ENCODE measurements at regions not wholly inside any gene's neighbourhood (a gene's known extent, or its start where the extent isn't known, plus 50 kb on each side); places are given as distances from the start of the nearest gene placed in this dataset.
"Not testable (repeated sequence)": the region's sequence is repeated elsewhere in the genome, so short reads cannot be mapped to it uniquely, and the experiment has no call there.

DNA sequence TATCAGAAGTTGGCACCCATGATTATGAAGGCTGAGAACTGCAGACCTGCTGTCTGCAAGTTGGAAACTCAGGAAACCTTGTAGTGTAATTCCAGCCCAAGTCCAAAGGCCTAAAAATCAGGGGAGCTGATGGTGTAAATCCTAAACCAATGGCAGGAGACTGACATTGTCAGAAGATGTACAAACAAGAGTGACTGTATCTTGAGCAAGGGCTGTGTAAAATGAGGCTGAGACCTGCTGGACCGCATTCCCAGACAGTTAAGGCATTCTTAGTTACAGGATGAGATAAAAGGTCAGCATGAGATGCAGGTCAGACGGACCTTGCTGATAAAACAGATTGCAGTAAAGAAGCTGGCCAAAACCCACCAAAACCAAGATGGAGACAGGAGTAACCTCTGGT is 147.7 kb downstream of the COG6 start:
- DNase-seq (ENCODE audit: low read depth) = no peak

DNA sequence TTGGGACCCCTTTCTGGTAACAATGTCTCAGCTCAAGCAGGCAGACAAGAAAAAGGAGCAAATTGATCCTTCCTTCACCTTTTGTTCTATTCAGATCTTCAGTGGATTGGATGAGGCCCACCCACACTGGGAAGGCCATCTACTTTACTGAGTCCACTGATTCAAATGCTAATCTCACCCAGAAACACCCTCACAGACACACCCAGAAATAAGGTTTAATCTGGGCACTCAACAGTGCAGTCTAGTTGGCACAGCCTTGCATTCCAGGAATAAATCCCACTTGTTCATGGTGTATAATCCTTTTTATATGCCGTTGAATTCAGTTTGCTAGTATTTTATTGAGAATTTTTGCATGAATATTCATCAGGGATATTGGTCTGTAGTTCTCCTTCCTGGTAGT is 148.4 kb downstream of the COG6 start:
- no peak for DNase-seq (ENCODE audit: low read depth)

DNA sequence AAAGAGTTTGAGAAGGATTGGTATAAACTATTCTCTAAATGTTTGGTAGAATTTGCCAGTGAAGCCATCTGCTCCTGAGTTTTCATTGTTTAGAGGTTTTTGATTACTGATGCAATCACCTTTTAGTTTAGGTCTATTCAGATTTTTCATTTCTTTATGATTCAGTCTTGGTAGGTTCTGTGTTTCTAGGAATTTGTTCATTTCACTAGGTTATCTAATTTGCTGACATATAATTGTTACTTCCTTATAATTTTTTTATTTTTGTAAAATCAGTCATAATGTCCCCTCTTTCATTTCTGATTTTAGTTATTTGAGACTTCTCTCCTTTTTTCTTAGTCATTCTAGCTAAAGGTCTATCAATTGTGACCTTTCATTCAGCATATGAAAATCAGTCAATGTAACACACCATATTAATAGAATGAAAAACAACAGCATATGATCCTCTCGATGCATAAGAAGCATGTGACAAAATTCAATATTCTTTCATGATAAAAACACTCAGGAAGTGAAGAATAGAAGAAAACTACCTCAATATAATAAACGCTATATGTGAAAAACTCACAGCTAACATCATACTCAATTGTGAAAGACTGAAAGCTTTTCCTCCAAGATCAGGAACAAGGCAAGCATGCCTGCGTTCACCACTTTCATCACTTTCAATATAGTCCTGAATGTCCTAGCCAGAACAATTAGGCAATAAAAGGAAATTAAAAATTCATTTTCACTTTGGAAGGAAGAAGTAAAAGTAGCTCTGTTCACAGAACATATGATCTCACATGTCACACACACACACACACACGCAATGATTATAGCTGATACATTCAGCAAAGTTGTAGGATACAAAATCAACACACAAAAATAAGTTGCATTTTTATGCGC is 149.1 kb downstream of the COG6 start:
- no peak for DNase-seq (ENCODE audit: low read depth)

DNA sequence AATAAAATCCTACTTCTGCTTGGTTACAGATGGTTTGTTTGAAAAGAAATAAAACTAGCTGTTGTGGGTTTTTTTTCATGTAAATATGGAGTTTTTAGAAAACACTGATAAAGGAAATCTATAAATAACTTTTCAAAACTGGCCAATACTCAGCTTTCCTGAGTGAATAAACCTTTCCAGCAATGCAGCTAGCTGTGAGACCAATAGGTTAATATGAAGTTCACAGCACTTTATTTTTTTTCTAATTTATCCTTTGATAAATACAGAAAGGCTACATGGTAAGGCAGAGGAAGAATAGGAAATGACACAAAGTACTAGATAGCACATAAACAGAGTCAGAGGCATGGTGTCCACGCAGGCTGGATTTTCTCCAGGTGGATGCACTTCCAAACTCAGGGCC is 154.0 kb downstream of the COG6 start:
- DNase-seq (ENCODE audit: low read depth) = no peak

DNA sequence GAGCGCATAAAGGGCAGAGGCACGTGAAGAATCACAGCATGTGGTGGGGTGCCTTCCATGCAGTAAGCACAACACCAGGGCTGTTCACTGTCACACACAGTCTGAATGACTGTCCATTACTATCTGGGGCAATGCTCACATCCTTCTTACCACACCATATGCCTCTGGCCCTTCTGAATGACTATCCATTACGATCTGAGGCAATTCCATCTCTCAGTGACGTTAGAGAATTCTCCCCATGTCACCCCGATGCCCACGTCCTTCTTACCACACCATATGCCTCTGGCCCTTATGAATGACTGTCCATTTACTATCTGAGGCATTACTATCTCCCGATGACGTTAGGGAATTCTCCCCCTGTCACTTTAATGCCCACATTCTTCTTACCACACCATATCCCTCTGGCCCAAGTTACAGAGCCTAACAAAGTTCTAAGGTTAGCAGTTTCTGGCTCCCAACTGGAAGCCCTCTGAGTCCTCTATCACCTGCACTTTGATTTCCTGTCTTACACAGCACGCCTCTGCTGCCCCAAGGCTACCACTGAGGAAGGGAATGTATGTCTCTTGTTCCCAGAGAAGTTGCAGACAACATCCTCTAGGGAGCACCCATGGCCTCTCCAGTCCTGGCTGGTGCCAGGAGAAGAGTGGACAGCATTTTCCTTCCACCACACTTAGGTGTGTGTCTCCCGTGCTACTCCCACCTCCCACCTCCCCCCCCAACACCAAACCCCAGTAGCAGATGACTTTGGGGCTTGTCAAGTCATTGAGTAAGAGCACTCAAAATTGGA is 154.8 kb downstream of the COG6 start:
- DNase-seq (ENCODE audit: low read depth) = no peak

DNA sequence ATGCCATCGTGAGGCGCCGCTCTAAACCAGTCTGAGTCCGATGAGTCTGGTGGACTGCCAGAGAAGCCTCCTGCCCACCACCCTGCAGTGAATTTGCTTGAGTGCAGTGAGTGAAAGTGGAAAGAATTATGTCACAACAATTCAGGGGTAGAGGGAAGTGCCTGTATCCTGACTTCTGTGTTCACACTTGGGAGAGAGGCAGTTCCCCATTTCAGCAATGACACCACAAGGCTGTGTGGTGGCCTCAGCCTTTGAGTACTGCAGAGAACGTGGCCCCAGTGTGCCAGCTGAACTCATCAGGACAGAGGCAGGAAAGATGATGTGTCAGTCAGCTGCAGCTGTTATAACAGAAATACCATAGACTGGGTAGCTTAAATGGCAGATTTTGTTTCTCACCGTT is 155.6 kb downstream of the COG6 start:
- no peak for DNase-seq (ENCODE audit: low read depth)

DNA sequence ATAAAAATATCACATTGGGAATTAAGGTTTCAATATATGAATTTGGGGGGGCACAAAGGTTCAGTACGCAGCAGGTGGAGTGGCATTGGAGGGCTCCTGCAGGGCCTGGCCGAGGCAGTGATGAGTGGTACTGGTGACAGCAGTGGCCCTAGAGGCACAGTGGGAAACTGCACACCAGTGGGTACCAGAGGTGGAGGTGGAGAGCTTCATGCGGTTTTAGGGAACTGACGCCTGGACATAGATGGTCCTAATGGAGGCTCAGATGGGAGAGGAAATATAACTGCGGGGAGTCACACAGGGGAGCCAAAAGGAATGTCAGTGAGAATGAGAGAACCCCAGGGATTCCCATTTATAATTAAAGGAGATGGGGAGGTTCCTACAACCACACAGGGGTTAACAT is 156.2 kb downstream of the COG6 start:
- no peak for DNase-seq (ENCODE audit: low read depth)

DNA sequence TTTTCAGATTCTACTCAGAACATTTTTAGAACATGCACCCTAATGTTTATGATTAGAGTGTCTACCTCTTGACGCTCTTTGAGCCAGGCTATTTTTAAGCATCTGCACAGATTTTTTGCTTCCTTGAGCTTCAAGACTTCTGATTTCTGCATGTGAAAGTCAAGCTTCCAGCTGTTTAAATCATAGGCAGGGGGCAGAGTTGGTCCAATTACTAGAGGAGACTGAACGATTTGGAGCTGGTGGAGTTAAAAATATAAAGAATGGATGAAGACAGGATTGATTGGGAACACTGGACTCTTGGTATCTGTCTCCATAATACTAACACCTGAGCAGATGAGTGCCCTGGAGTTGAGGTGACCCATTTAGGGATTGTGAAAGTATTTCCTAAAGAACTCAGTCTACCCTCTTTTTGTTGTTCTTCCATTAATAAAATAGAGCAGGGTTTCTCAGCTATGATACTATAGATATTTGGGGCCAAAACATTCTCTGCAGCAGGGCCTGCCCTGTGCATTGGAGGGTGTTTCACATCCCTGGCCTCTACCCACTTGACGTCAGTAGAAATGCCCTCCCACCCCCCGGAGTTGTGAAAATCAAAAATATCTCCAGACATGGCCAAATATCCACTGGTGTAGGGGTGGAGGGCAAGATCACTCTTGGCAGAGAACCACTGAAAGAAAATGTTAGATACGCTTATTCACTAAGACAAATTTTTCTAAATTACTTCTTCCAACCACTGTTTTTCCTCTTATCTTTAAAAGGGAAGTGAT is 160.1 kb downstream of the COG6 start:
- DNase-seq (ENCODE audit: low read depth) = no peak

DNA sequence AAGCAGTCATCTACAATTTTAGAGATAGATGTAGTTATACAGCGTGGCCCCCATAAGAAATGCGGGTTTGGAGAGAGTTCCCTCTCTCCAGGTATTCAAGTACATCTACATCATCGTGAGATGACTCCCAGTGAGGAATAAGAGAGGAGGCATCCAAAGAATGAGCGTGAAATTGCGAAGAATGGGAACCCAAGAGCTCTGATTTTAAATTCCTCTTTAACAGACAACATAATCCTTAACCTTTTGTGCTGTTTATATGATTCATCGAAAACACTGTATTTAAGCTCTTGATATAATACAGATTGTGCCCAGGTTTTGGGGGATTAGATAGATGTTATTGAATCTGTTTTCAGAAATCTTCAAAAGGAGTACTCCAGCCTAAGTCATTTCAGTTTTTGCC is 161.5 kb downstream of the COG6 start:
- no peak for DNase-seq (ENCODE audit: low read depth)

DNA sequence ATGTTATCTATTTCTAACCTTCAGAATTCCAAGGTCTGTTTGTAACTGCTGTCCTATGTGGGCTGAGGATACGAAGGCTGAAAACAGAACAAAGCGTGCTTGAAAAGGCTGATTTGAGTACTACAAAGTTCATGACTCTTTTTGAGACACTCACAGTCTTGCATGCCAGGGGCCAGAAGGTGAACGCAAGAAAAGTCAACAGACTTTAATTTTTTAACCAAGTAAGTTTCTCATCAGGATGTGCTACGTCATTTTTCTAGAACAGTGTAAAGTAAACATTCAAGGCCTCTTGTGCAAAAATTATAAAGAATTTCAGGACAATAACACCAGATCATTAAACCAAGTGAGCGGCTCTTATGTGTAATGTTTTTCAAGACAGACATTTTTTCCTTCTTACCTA is 163.5 kb downstream of the COG6 start:
- no peak for DNase-seq (ENCODE audit: low read depth)

DNA sequence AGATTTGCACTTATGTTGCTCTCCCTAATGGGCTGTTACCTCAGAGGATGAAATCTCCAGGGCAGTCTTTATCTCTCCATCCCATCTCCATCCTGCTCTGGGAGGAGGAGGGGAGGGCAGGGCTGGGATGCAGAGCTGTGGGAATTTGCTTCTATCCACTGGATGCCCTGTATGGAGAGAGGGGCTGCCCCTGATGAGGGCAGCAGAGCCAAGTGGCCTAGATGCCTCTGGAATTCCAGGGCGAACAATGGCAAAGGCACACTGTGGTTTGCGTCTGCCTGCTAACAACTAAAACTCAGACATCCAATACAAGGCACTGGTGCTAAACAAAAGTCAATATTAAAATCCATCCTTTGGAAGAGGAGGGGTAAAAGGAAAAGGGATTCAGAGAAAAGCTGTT is 165.1 kb downstream of the COG6 start:
- DNase-seq (ENCODE audit: low read depth) = no peak

DNA sequence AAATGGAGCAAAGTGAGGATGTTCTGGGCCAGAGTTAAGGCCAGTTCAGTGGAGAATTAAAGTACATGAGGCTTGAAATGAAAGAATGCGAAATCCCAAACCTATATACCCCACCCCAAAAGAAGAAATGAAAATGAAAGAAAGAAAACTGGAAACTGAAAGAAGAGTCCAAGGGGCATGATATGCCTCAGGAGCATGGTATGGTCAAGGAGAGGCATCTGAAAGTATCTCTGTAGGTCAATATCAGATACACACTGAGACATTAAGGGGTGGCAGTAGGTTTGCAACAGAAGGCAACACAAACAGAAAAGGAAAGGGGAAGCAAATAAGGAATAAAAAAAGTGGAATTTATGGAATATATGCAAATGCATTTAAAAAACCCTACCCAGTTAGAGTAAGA is 166.5 kb downstream of the COG6 start:
- DNase-seq (ENCODE audit: low read depth) = no peak

DNA sequence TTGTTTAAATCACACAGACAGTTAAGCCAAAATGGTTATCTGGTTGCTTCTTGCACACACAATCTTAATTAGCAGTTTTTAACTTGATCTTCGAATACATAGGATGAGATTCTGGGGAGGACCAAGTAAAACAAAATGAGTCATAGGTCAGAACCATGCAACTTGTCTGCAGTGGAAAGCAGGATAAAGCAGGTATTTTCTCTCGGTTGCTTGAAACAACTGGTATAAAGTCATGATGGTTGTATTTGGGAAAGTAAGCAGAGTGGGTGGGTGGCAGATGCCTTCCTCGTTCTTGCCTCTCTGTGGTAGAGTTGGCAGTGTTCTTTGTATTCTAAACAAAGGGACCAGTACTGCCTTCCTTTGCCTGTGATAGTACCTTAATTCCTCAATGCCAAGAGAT is 167.0 kb downstream of the COG6 start:
- DNase-seq (ENCODE audit: low read depth) = no peak

DNA sequence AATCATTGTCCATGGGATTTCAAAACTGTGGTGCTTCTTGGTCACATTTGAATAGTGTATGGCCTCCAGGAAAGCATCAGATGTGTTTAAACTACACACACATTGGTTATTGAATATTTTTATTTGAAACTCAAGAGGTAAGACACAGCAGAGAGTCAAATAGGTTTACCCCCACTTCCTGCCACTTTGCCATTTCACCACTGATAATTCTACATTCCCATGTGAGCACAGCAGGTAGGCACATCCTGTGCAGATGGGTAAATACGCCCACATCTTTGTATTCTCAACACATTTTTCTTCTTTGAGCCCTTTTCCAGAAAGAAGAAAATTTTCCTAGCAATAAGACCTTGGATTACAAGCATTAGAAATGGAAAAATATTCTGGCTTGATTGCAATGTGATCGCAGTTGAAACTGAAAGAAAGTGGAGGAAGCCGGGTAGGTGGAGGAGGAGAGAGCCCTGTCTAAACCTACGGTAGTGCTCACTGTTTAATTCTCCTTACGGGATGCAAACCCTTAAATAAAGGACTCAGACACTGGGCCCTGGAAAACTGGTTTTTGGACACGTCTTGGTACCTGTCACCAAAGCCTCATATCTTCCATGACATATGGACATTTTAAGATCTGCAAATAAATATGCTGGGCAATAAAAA is 167.7 kb downstream of the COG6 start:
- DNase-seq (ENCODE audit: low read depth) = no peak

DNA sequence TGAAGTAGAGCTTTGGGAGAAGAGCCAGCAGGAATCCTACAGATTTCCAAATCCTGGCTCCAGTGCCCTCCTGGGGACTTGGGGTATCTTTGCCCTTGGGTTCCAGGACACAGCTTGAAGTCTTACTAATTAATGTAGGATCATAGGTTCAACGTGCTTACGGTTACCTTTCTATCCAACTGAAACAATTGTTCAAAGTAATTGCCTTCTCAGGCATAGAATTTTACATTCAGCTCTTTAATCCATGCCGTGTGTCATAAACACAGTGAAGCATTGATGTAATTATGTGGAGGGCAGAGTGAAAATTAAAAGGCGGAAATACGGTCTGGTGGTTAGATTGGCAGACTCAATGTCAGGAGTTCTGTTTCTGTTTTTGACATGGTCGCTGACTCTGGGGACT is 170.4 kb downstream of the COG6 start:
- DNase-seq (ENCODE audit: low read depth) = no peak

DNA sequence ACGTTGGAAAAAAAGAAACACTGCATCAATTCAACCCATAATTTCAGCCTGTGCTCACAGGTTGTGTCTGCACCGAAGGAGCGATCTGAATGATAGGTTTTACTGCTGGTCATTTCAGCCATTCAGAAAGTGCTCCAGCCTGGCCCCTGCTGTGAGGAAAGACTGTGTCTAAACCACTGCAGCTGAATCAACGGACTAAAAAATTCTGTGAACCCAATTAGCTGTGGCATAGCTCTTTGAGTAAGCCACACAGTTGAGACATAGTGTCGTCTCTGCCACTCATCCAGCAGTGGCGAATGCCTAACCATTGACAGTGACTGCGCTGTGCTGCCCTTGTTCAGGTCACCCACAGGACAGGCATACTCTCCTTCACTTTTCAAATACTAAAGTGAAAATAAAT is 179.8 kb downstream of the COG6 start:
- no peak for DNase-seq (ENCODE audit: low read depth)

DNA sequence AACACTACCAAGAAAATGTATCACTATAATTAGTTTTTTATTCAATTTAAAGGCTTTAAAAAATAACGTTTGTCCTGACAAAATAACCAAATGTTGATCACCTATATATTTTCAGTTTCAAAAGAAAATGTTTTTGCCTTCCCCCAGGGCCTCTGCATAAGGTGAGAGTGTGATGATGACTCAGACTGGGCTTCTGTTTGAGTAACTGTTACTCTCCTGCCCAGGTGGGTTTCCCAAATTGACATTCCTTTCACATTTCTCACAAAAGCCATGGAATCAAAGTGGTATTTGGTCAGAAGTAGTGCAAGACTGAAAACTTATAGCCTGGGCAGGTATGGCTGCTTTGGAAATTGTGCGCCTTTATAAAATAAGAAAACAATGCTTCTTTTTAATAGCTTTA is 180.6 kb downstream of the COG6 start:
- no peak for DNase-seq (ENCODE audit: low read depth)

DNA sequence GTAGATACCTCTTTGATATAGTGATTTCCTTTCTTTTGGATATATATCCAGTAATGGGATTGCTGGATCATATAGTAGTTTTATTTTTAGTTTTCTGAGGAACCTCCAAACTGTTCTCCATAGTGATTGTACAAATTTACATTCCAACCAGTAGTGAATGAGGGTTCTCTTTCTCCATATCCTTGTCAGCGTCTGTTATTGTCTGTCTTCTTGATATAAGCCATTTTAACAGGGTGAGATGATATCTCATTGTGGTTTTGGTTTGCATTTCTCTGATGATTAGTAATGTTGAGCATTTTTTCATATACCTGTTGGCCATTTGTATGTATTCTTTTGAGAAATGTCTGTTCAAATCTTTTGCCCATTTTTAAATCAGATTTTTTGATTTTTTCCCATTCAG is 182.4 kb downstream of the COG6 start:
- not testable (repeated sequence) for DNase-seq (ENCODE audit: low read depth)

DNA sequence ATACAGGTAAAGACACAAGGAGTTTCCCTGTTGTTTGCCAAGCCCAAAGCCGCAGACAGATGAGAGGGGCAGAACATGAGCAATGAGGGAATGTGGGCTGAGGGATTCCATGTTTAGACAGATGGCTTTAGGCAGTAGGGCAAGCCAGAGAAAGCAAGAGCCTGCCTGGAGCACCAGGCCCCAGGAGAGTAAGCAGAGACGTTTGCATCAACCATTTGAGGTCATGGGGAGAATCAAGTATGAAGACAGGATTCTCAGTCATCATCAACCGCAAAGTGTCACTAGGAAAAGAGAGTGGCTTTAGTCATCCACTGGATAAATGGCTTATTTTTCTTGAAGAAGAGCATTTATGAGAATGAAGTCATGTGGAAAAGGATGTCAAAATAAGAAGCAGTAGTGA is 184.7 kb downstream of the COG6 start:
- no peak for DNase-seq (ENCODE audit: low read depth)

DNA sequence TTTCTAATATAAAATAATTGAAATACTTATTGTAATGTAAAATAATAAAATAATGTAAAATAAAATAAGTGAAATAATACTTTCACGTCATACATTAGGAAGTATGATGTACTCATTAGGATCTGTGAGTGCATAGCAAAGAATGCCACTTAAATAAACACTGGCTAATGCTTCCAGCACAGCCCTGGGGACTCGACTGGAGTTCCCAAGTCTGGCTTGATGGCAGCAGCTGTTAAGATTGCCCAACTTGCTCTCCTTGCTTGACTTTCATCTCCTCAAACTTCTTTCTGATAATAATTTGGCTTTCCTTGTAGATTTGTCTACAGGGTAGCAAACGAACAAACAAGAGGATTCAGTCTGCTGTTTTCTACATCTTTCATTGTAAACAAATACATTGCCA is 191.9 kb downstream of the COG6 start:
- DNase-seq (ENCODE audit: low read depth) = no peak

DNA sequence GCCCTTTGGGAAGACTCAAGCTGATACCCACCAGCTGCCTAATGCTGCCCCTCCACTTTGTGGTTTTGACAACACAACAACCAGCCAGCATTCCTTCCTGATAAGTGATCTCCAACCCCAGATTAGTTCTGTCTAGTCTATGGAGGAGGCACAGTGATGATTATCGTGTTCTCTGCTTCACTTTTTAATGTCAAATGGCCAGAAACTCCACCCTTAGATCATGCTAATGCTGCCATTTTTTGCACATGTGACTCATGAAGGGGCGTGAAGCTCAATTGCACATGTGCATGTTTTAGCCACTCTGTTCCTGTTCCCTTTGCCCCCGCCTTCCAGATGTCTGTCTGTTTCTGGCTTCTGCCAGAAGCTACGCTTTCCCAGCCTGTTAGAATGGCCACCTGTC is 199.8 kb downstream of the COG6 start:
- no peak for DNase-seq (ENCODE audit: low read depth)

DNA sequence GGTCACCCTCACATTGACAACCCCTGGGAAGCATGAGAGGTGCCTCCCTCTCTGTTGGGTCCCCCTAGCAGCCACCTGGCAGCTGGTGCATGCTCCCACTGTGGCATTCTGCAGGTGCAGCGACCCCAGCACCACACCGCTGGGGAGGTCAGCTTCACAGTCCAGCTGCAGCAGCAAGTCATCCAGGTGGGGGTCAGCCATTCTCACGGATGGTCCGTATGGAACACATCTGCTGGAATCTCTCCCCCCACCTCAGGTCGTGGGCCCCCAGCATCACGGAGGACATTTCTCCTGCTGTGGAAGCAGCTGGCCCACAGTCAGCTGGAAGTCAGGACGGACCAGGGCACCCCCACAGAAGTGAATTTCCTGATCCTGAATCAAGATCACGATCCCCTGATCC is 201.3 kb downstream of the COG6 start:
- DNase-seq (ENCODE audit: low read depth) = no peak

All from activated T-cell treated with anti-CD3 and anti-CD28 coated beads for 1 hour (primary cell).